Activated naive CD8-positive, alpha-beta T cell treated with anti-CD3 and anti-CD28 coated beads, Interleukin-2, amount 10 ng/mL, durations not matched to agents 7 days and 5 days (primary cell): ENCODE measurements at regions not wholly inside any gene's neighbourhood (a gene's known extent, or its start where the extent isn't known, plus 50 kb on each side); places are given as distances from the start of the nearest gene placed in this dataset.
"Not testable (repeated sequence)": the region's sequence is repeated elsewhere in the genome, so short reads cannot be mapped to it uniquely, and the experiment has no call there.

Source experiments
- ATAC-seq: fragments of 150-1000 bp; cut with Tn5 transposase; one replicate; pipeline ENCODE4 v1.10.0; 2021; ENCODE audit warnings: low read depth, moderate library complexity
- POLR2A ChIA-PET: fragments of 350-600 bp; sonication (Branson Sonifier 250); formaldehyde crosslinking; loops from one replicate; lab custom pipeline; 2021; ENCODE audit warnings: antibody characterized with exemption; lab: Charles Lee
- DNase-seq: peaks from one replicate; pipeline ENCODE4 v3.0.0; 2021
- H3K27ac Mint-ChIP-seq: one replicate; pipeline ENCODE4 v1.8.0; 2022; ENCODE audit warnings: mild to moderate bottlenecking, mixed read lengths
- H3K27me3 Mint-ChIP-seq: one replicate; pipeline ENCODE4 v1.8.0; 2022; ENCODE audit warnings: mild to moderate bottlenecking, moderate library complexity, mixed read lengths
- H3K36me3 Mint-ChIP-seq: one replicate; pipeline ENCODE4 v1.8.0; 2021; ENCODE audit warnings: mild to moderate bottlenecking, mixed read lengths
- H3K4me1 Mint-ChIP-seq: one replicate; pipeline ENCODE4 v1.8.0; 2021; ENCODE audit warnings: mixed read lengths
- H3K4me3 Mint-ChIP-seq: one replicate; pipeline ENCODE4 v1.8.0; 2022; ENCODE audit warnings: mild to moderate bottlenecking, moderate library complexity, mixed read lengths
- H3K9me3 Mint-ChIP-seq: one replicate; pipeline ENCODE4 v1.8.0; 2021; ENCODE audit warnings: mixed read lengths

GRCh38 chr3:89013536-89013935 is 93.9 kb upstream of the EPHA3 start:
- POLR2A ChIA-PET: no interaction called here
- H3K36me3 Mint-ChIP-seq: no peaks in the 10 kb centered on the region
- ATAC-seq (no peak), DNase-seq (no peak)
- H3K4me3 Mint-ChIP-seq: no peak overlapping the region
- no peaks in the 10 kb centered on the region for H3K27me3 Mint-ChIP-seq
- no peaks in the 10 kb centered on the region for H3K4me1 Mint-ChIP-seq
- H3K27ac Mint-ChIP-seq: no peak overlapping the region
- peaks cover 4% of the 10 kb centered on the region for H3K9me3 Mint-ChIP-seq

GRCh38 chr3:89017531-89017930 is 89.9 kb upstream of the EPHA3 start:
- Mint-ChIP-seq H3K36me3 (no peaks in the 10 kb centered on the region), H3K27me3 (no peaks in the 10 kb centered on the region), H3K27ac (no peak overlapping the region), H3K4me3 (no peak overlapping the region), H3K9me3 (peaks cover 6% of the 10 kb centered on the region), H3K4me1 (no peaks in the 10 kb centered on the region)
- no peak for ATAC-seq
- no peak for DNase-seq
- POLR2A ChIA-PET: no interaction called here

GRCh38 chr3:89025185-89025584 is 82.2 kb upstream of the EPHA3 start:
- DNase-seq: no peak
- Mint-ChIP-seq H3K27me3 (no peaks in the 10 kb centered on the region), H3K4me3 (no peak overlapping the region), H3K27ac (no peak overlapping the region), H3K36me3 (no peaks in the 10 kb centered on the region), H3K4me1 (no peaks in the 10 kb centered on the region), H3K9me3 (no peaks in the 10 kb centered on the region)
- POLR2A ChIA-PET: no interaction called here
- ATAC-seq: no peak

- no peak for DNase-seq
- H3K27me3 Mint-ChIP-seq: no peaks in the 10 kb centered on the region
- POLR2A ChIA-PET: no interaction called here
- ATAC-seq: no peak
- no peak overlapping the region for H3K4me3 Mint-ChIP-seq
- H3K9me3 Mint-ChIP-seq: peaks cover 3% of the 10 kb centered on the region
- H3K36me3 Mint-ChIP-seq: no peaks in the 10 kb centered on the region
- H3K4me1 Mint-ChIP-seq: no peaks in the 10 kb centered on the region
- no peak overlapping the region for H3K27ac Mint-ChIP-seq
Measured at GRCh38 chr3:89032346-89033013, 74.9 kb upstream of the EPHA3 start.

- POLR2A ChIA-PET, H3K36me3 Mint-ChIP-seq, ATAC-seq, H3K4me1 Mint-ChIP-seq, H3K27ac Mint-ChIP-seq, H3K27me3 Mint-ChIP-seq, DNase-seq, H3K4me3 Mint-ChIP-seq, H3K9me3 Mint-ChIP-seq: not testable (repeated sequence)
Measured at GRCh38 chr3:89034723-89035122, 72.7 kb upstream of the EPHA3 start.

GRCh38 chr3:89038869-89039268 is 68.6 kb upstream of the EPHA3 start:
- H3K27me3 Mint-ChIP-seq: no peaks in the 10 kb centered on the region
- H3K27ac Mint-ChIP-seq: no peak overlapping the region
- ATAC-seq: no peak
- no peaks in the 10 kb centered on the region for H3K4me1 Mint-ChIP-seq
- POLR2A ChIA-PET: no interaction called here
- H3K9me3 Mint-ChIP-seq: peaks cover 4% of the 10 kb centered on the region
- no peak for DNase-seq
- H3K36me3 Mint-ChIP-seq: no peaks in the 10 kb centered on the region
- H3K4me3 Mint-ChIP-seq: no peak overlapping the region

- ATAC-seq: no peak
- no peak overlapping the region for H3K4me3 Mint-ChIP-seq
- DNase-seq: no peak
- no peaks in the 10 kb centered on the region for H3K36me3 Mint-ChIP-seq
- H3K4me1 Mint-ChIP-seq: no peaks in the 10 kb centered on the region
- H3K9me3 Mint-ChIP-seq: peaks cover 2% of the 10 kb centered on the region
- no peak overlapping the region for H3K27ac Mint-ChIP-seq
- no peaks in the 10 kb centered on the region for H3K27me3 Mint-ChIP-seq
- POLR2A ChIA-PET: no interaction called here
Measured at GRCh38 chr3:89042236-89042835, 65.1 kb upstream of the EPHA3 start.

GRCh38 chr3:89043406-89043932 is 64.0 kb upstream of the EPHA3 start:
- ATAC-seq (no peak), DNase-seq (no peak)
- H3K27ac Mint-ChIP-seq: no peak overlapping the region
- H3K4me3 Mint-ChIP-seq: no peak overlapping the region
- H3K36me3 Mint-ChIP-seq: no peaks in the 10 kb centered on the region
- H3K27me3 Mint-ChIP-seq: no peaks in the 10 kb centered on the region
- H3K4me1 Mint-ChIP-seq: no peaks in the 10 kb centered on the region
- POLR2A ChIA-PET: no interaction called here
- no peaks in the 10 kb centered on the region for H3K9me3 Mint-ChIP-seq

- ATAC-seq (no peak), DNase-seq (no peak)
- Mint-ChIP-seq H3K27me3 (no peaks in the 10 kb centered on the region), H3K4me3 (no peak overlapping the region), H3K36me3 (no peaks in the 10 kb centered on the region), H3K9me3 (no peaks in the 10 kb centered on the region), H3K27ac (no peak overlapping the region), H3K4me1 (no peaks in the 10 kb centered on the region)
- POLR2A ChIA-PET: no interaction called here
Measured at GRCh38 chr3:89046661-89047060, 60.8 kb upstream of the EPHA3 start.

GRCh38 chr3:89049119-89049518 is 58.3 kb upstream of the EPHA3 start:
- no peaks in the 10 kb centered on the region for H3K36me3 Mint-ChIP-seq
- ATAC-seq (no peak), DNase-seq (no peak)
- POLR2A ChIA-PET: no interaction called here
- H3K27ac Mint-ChIP-seq: no peak overlapping the region
- H3K9me3 Mint-ChIP-seq: no peaks in the 10 kb centered on the region
- no peaks in the 10 kb centered on the region for H3K4me1 Mint-ChIP-seq
- H3K4me3 Mint-ChIP-seq: no peak overlapping the region
- no peaks in the 10 kb centered on the region for H3K27me3 Mint-ChIP-seq

- H3K4me3 Mint-ChIP-seq: no peak overlapping the region
- ATAC-seq (no peak), DNase-seq (no peak)
- no peaks in the 10 kb centered on the region for H3K36me3 Mint-ChIP-seq
- no peaks in the 10 kb centered on the region for H3K4me1 Mint-ChIP-seq
- POLR2A ChIA-PET: no interaction called here
- no peaks in the 10 kb centered on the region for H3K27me3 Mint-ChIP-seq
- H3K9me3 Mint-ChIP-seq: no peaks in the 10 kb centered on the region
- H3K27ac Mint-ChIP-seq: no peak overlapping the region
Measured at GRCh38 chr3:89052386-89052785, 55.0 kb upstream of the EPHA3 start.

- ATAC-seq (no peak), DNase-seq (no peak)
- H3K27ac Mint-ChIP-seq: no peak overlapping the region
- POLR2A ChIA-PET: no interaction called here
- no peaks in the 10 kb centered on the region for H3K36me3 Mint-ChIP-seq
- H3K27me3 Mint-ChIP-seq: no peaks in the 10 kb centered on the region
- no peaks in the 10 kb centered on the region for H3K9me3 Mint-ChIP-seq
- H3K4me3 Mint-ChIP-seq: no peak overlapping the region
- H3K4me1 Mint-ChIP-seq: no peaks in the 10 kb centered on the region
Measured at GRCh38 chr3:89057398-89057797, 50.0 kb upstream of the EPHA3 start.
